KMS-11 (cell line): ENCODE measurements at regions not wholly inside any gene's neighbourhood (a gene's known extent, or its start where the extent isn't known, plus 50 kb on each side); places are given as distances from the start of the nearest gene placed in this dataset.

ENCODE experiments used
- H2AFZ ChIP-seq: fragments of 200-600 bp; sonication (generic); 2 replicates; pipeline ENCODE4 v1.6.1; 2016; ENCODE audit warnings: antibody characterized with exemption, mixed run types, low read depth
- H3K27ac ChIP-seq: fragments of 200-600 bp; sonication (generic); 2 replicates; pipeline ENCODE4 v1.6.1; 2016; ENCODE audit warnings: mild to moderate bottlenecking, mixed run types
- H3K27me3 ChIP-seq: fragments of 200-600 bp; sonication (generic); 2 replicates; pipeline ENCODE4 v1.6.1; 2017; ENCODE audit warnings: mild to moderate bottlenecking, low read depth, mixed run types, moderate library complexity; ENCODE audit not compliant: insufficient read depth
- H3K36me3 ChIP-seq: fragments of 200-600 bp; sonication (generic); 2 replicates; pipeline ENCODE4 v1.6.1; 2017; ENCODE audit warnings: mild to moderate bottlenecking, mixed run types; ENCODE audit not compliant: insufficient read depth
- H3K4me1 ChIP-seq: fragments of 200-600 bp; sonication (generic); 2 replicates; pipeline ENCODE4 v1.6.1; 2016; ENCODE audit warnings: mild to moderate bottlenecking, low read depth, mixed run types; ENCODE audit not compliant: poor library complexity, severe bottlenecking
- H3K4me2 ChIP-seq: fragments of 200-600 bp; sonication (generic); 2 replicates; pipeline ENCODE4 v1.7.0; 2016; ENCODE audit warnings: mild to moderate bottlenecking, mixed run types
- H3K4me3 ChIP-seq: fragments of 200-600 bp; sonication (generic); IDR thresholded peaks from 2 replicates; pipeline ENCODE4 v1.6.1; 2017; ENCODE audit warnings: low read depth, low read length, mixed read lengths; ENCODE audit not compliant: insufficient read depth
- H3K79me2 ChIP-seq: fragments of 200-600 bp; sonication (generic); 2 replicates; pipeline ENCODE4 v1.6.1; 2016; ENCODE audit warnings: low read depth, mixed run types; ENCODE audit not compliant: insufficient read depth
- H3K9ac ChIP-seq: fragments of 200-600 bp; sonication (generic); 2 replicates; pipeline ENCODE4 v1.6.1; 2016; ENCODE audit warnings: mild to moderate bottlenecking, mixed run types
- H4K20me1 ChIP-seq: fragments of 200-600 bp; sonication (generic); 2 replicates; pipeline ENCODE4 v1.6.1; 2016; ENCODE audit warnings: mild to moderate bottlenecking, mixed run types; ENCODE audit not compliant: insufficient read depth
- TF ChIP-seq, protein P1 (sequence below): fragments of 200-600 bp; sonication (generic); conservative IDR thresholded peaks from 2 replicates; pipeline ENCODE4 v1.6.1; 2017; ENCODE audit warnings: low read depth, mild to moderate bottlenecking, antibody characterized with exemption, low read length, moderate library complexity, mixed read lengths

DNA sequence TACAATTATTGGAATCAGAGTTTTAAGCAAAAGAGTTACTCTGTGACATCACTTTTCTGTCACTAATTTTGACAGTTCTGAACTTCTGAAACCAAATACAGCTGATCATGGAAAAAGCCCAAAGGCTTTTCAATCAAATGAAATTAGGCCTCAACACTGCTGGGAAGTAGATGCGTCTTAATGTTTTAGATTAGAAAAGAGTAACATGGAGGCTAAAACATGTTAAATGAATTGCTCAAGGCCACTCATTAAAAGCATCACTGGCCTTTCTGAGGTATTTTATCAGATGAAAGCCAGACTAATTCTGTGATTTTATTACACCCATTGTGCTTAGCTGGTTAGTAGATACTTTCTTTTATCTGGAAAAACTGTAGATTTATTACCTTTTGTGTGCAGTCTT lies 672.6 kb downstream of the CENPC start:
- no peak overlapping the region for H3K4me3 ChIP-seq
- H2AFZ ChIP-seq: no peak overlapping the region
- H4K20me1 ChIP-seq: no peaks in the 10 kb centered on the region
- no peak overlapping the region for H3K27ac ChIP-seq
- no peak overlapping the region for H3K9ac ChIP-seq
- no peaks in the 10 kb centered on the region for H3K4me1 ChIP-seq
- TF ChIP-seq, protein P1, sequence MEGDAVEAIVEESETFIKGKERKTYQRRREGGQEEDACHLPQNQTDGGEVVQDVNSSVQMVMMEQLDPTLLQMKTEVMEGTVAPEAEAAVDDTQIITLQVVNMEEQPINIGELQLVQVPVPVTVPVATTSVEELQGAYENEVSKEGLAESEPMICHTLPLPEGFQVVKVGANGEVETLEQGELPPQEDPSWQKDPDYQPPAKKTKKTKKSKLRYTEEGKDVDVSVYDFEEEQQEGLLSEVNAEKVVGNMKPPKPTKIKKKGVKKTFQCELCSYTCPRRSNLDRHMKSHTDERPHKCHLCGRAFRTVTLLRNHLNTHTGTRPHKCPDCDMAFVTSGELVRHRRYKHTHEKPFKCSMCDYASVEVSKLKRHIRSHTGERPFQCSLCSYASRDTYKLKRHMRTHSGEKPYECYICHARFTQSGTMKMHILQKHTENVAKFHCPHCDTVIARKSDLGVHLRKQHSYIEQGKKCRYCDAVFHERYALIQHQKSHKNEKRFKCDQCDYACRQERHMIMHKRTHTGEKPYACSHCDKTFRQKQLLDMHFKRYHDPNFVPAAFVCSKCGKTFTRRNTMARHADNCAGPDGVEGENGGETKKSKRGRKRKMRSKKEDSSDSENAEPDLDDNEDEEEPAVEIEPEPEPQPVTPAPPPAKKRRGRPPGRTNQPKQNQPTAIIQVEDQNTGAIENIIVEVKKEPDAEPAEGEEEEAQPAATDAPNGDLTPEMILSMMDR: no peak
- no peaks in the 10 kb centered on the region for H3K27me3 ChIP-seq
- no peak overlapping the region for H3K4me2 ChIP-seq
- H3K36me3 ChIP-seq: no peaks in the 10 kb centered on the region
- no peaks in the 10 kb centered on the region for H3K79me2 ChIP-seq

DNA sequence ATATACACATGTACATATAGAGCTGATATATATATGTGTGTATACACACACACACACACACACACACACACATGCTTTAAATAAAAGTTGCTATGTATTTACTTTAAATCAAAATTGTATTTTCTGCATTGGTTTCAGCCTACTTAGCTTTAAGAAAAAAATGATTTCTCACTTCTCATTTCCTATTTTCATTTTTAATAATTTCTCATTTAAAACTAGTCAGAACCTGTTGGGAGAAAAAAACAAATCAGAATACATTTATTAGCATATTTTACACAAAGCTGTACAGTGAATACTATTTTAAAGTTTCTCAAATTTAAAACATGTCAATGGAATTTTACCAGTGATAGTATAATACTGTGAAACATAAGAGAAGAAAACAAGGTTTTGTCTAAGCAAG lies 681.8 kb downstream of the CENPC start:
- H3K27ac ChIP-seq: no peak overlapping the region
- no peaks in the 10 kb centered on the region for H3K4me1 ChIP-seq
- no peaks in the 10 kb centered on the region for H3K27me3 ChIP-seq
- H3K79me2 ChIP-seq: no peaks in the 10 kb centered on the region
- no peak overlapping the region for H3K4me3 ChIP-seq
- H3K4me2 ChIP-seq: no peak overlapping the region
- no peaks in the 10 kb centered on the region for H4K20me1 ChIP-seq
- H3K9ac ChIP-seq: no peak overlapping the region
- TF ChIP-seq, protein P1: no peak
- H2AFZ ChIP-seq: no peak overlapping the region
- no peaks in the 10 kb centered on the region for H3K36me3 ChIP-seq

DNA sequence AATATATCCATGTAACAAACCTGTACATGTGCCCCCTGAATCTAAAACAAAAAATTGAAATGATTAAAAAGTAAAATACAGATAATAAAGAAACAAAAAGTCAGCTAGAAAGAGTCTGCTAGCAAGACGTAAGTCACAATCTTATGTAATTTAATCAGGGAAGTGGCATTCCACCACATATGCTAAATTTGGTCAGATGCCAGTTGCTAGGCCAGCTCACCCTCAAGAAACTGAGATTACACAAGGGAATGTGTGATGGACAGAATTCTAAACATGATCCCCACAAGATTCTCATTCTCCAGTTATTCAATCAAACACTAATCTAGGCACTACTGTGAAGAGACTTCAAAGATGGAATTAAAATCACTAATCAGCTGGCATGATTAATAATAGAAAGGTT lies 689.3 kb downstream of the CENPC start:
- Histone ChIP-seq H3K4me1 (no peaks in the 10 kb centered on the region), H2AFZ (no peak overlapping the region), H4K20me1 (no peaks in the 10 kb centered on the region), H3K4me2 (no peak overlapping the region), H3K36me3 (no peaks in the 10 kb centered on the region), H3K79me2 (no peaks in the 10 kb centered on the region), H3K9ac (no peak overlapping the region), H3K27me3 (no peaks in the 10 kb centered on the region), H3K27ac (no peak overlapping the region), H3K4me3 (no peak overlapping the region)
- TF ChIP-seq, protein P1: no peak

DNA sequence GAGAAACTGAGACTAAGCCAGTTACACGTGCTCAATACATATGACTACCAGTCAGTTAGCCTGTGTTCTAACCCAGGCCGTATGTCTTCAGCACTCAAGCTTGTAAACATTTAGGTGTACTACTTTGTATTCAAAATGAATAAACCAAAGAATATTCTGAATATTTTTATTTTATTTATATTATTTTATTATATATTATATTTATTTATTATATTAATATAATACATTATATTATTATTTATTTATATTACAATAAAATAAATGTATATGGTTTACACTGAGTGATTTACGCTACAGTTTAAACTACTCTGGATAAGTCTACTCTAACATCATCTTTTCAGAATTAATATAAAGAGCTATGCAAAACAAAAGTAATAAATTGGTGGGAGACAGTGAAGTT lies 691.5 kb downstream of the CENPC start:
- no peak overlapping the region for H3K4me3 ChIP-seq
- no peaks in the 10 kb centered on the region for H3K4me1 ChIP-seq
- H3K4me2 ChIP-seq: no peak overlapping the region
- no peaks in the 10 kb centered on the region for H3K79me2 ChIP-seq
- no peak overlapping the region for H3K9ac ChIP-seq
- no peak overlapping the region for H2AFZ ChIP-seq
- TF ChIP-seq, protein P1: no peak
- no peaks in the 10 kb centered on the region for H4K20me1 ChIP-seq
- H3K27ac ChIP-seq: no peak overlapping the region
- no peaks in the 10 kb centered on the region for H3K27me3 ChIP-seq
- no peaks in the 10 kb centered on the region for H3K36me3 ChIP-seq

DNA sequence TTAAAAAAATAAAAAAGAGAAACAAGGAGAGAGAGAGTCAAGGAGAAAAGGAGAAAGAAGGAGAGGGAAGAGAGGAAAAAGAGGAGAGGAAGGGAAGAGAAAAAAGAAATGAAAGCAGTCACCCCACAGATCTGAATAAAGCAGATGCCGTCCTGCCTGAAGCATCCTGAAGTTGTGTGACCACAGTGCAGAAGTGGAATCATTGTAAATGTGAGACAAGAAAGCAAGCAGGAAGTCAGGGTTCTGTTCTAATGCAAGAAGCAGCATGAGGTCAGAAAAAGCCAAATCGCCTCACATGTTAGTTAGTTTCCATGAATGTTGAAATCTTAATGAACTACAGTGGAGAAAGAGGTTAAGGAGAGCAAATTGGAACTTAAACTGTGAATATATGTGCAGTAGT lies 692.5 kb downstream of the CENPC start:
- Histone ChIP-seq H3K4me3 (no peak overlapping the region), H3K9ac (no peak overlapping the region), H2AFZ (no peak overlapping the region), H4K20me1 (no peaks in the 10 kb centered on the region), H3K27me3 (no peaks in the 10 kb centered on the region), H3K36me3 (no peaks in the 10 kb centered on the region), H3K4me1 (no peaks in the 10 kb centered on the region), H3K4me2 (no peak overlapping the region), H3K79me2 (no peaks in the 10 kb centered on the region), H3K27ac (no peak overlapping the region)
- TF ChIP-seq, protein P1: no peak
